Activated B cell treated with CpG ODN at 0.5 μM for 24 hours (primary cell): ENCODE measurements at regions not wholly inside any gene's neighbourhood (a gene's known extent, or its start where the extent isn't known, plus 50 kb on each side); places are given as distances from the start of the nearest gene placed in this dataset.

ENCODE experiments used
- ATAC-seq: fragments of 200-7000 bp; cut with Tn5 transposase; one replicate; pipeline ENCODE4 v1.10.0; 2021; ENCODE audit warnings: low read depth, mild to moderate bottlenecking, moderate library complexity
- CTCF ChIA-PET: fragments of 350-600 bp; sonication (Branson Sonifier 250); formaldehyde crosslinking; loops from one replicate; lab custom pipeline; 2021; ENCODE audit warnings: antibody characterized with exemption; lab: Charles Lee
- POLR2A ChIA-PET: fragments of 350-600 bp; sonication (Branson Sonifier 250); formaldehyde crosslinking; loops from one replicate; lab custom pipeline; 2021; ENCODE audit warnings: antibody characterized with exemption; lab: Charles Lee
- DNase-seq: peaks from one replicate; pipeline ENCODE4 v3.0.0; 2022
- H3K27ac Mint-ChIP-seq: one replicate; pipeline ENCODE4 v1.8.0; 2020; ENCODE audit warnings: mixed read lengths
- H3K27me3 Mint-ChIP-seq: one replicate; pipeline ENCODE4 v1.8.0; 2021; ENCODE audit warnings: mixed read lengths
- H3K36me3 Mint-ChIP-seq: one replicate; pipeline ENCODE4 v1.8.0; 2021; ENCODE audit warnings: low read depth, mixed read lengths
- H3K4me1 Mint-ChIP-seq: one replicate; pipeline ENCODE4 v1.8.0; 2021; ENCODE audit warnings: mixed read lengths
- H3K4me3 Mint-ChIP-seq: one replicate; pipeline ENCODE4 v1.8.0; 2020; ENCODE audit warnings: mild to moderate bottlenecking, mixed read lengths
- H3K9me3 Mint-ChIP-seq: one replicate; pipeline ENCODE4 v1.8.0; 2020; ENCODE audit warnings: mixed read lengths
- intact Hi-C: fragments of 100-400 bp; cut with micrococcal nuclease; formaldehyde crosslinking; loops from one replicate; pipeline ENCODE4 v1.15.1; 2024
- TF ChIP-seq, protein P1 (sequence below): fragments of 200-600 bp; IDR thresholded peaks from one replicate; pipeline ENCODE4 v1.8.0; 2022; ENCODE audit warnings: antibody characterized with exemption, mild to moderate bottlenecking

DNA sequence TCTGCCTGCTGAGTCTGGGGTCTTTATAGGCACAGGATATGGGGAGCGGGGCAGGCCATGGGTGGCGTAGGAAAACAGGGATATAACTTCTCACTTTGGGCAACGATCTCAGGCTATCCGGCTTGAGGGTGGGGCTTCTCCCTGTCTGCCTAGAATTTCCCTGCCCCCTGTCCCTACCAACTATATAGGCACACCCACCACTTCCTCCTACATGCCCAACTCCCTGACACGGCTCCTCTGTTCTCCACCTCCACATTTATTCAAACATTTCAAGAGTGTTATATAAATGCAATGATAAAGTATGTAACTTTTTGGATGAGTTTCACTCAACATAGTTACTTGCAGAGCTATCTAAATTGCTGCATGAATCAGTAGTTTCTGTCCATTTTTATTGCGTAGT, 363.2 kb upstream of the RORB start:
- POLR2A ChIA-PET, result no interaction called here
- H3K4me3 Mint-ChIP-seq, result no peak overlapping the region
- H3K27ac Mint-ChIP-seq, result no peak overlapping the region
- CTCF ChIA-PET, result no interaction called here
- DNase-seq (no peak), ATAC-seq (no peak)
- H3K36me3 Mint-ChIP-seq, result no peaks in the 10 kb centered on the region
- TF ChIP-seq, protein P1, sequence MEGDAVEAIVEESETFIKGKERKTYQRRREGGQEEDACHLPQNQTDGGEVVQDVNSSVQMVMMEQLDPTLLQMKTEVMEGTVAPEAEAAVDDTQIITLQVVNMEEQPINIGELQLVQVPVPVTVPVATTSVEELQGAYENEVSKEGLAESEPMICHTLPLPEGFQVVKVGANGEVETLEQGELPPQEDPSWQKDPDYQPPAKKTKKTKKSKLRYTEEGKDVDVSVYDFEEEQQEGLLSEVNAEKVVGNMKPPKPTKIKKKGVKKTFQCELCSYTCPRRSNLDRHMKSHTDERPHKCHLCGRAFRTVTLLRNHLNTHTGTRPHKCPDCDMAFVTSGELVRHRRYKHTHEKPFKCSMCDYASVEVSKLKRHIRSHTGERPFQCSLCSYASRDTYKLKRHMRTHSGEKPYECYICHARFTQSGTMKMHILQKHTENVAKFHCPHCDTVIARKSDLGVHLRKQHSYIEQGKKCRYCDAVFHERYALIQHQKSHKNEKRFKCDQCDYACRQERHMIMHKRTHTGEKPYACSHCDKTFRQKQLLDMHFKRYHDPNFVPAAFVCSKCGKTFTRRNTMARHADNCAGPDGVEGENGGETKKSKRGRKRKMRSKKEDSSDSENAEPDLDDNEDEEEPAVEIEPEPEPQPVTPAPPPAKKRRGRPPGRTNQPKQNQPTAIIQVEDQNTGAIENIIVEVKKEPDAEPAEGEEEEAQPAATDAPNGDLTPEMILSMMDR, result no peak
- no peaks in the 10 kb centered on the region for H3K27me3 Mint-ChIP-seq
- intact Hi-C loops, result no loop called here
- no peaks in the 10 kb centered on the region for H3K9me3 Mint-ChIP-seq
- no peaks in the 10 kb centered on the region for H3K4me1 Mint-ChIP-seq

DNA sequence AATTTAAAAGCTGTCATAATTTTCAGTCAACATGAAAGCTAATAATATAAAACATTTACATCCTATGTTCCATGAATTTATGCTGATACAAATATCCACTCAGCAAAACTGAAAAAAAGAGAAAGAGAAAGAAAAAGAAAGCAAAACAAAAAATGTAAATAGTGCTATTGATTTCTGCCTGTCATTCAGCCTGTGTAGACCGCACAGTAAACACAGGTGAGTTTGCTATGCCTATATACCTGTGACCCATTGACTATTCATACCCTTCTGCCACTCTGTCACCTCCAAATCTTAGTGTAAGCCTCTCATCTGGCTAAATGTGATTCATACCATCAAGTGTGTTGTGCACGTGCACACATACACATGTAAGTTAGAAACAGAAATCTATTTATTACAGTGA, 359.0 kb upstream of the RORB start:
- Mint-ChIP-seq H3K27ac (no peak overlapping the region), H3K27me3 (no peaks in the 10 kb centered on the region), H3K9me3 (no peaks in the 10 kb centered on the region), H3K4me3 (no peak overlapping the region), H3K4me1 (no peaks in the 10 kb centered on the region), H3K36me3 (no peaks in the 10 kb centered on the region)
- CTCF ChIA-PET, result no interaction called here
- POLR2A ChIA-PET, result no interaction called here
- TF ChIP-seq, protein P1, result no peak
- intact Hi-C loops, result no loop called here
- ATAC-seq (no peak), DNase-seq (no peak)

DNA sequence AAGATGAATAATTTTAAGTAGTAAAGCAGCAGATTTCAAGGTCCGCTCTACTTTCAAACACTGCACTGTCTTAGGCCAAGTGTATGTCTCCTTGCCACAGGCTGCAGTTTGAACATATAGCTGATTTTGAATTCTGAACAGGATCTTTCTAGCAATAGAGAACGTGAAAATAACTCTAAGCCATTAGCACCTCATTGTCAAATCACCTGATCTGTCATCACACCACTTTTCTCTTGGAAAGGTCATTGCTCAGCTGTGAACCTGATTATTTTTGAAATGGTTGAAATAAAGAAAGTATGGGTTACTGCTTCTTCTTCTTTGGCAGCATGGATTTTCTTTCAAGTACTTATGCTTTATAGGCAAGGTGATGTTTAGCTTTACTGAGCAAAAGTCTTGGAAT, 357.0 kb upstream of the RORB start:
- no peaks in the 10 kb centered on the region for H3K4me1 Mint-ChIP-seq
- H3K27ac Mint-ChIP-seq, result no peak overlapping the region
- intact Hi-C loops, result no loop called here
- CTCF ChIA-PET, result no interaction called here
- TF ChIP-seq, protein P1, result no peak
- ATAC-seq, result no peak
- POLR2A ChIA-PET, result no interaction called here
- H3K9me3 Mint-ChIP-seq, result no peaks in the 10 kb centered on the region
- no peak for DNase-seq
- no peaks in the 10 kb centered on the region for H3K36me3 Mint-ChIP-seq
- H3K27me3 Mint-ChIP-seq, result no peaks in the 10 kb centered on the region
- no peak overlapping the region for H3K4me3 Mint-ChIP-seq

DNA sequence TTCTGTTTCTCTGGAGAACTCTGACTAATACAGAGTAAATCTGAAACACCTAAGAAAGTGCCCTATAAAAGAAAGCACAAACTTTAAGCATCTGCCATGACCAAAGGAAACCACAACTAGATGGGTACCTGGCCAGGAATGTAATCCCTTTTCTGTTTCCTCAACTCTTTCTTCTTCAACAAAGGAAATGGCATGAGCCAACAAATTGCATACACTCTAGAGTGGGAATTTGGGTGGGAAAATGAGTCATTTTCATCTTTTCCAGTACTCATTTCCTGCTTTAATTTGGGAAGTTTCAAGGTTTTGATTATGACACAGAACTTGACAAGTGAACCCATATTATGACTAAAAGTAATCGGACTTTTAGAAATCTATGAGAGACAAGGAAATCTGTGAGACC, 349.2 kb upstream of the RORB start:
- no peaks in the 10 kb centered on the region for H3K4me1 Mint-ChIP-seq
- ATAC-seq (no peak), DNase-seq (no peak)
- H3K9me3 Mint-ChIP-seq, result peaks cover 2% of the 10 kb centered on the region
- no peaks in the 10 kb centered on the region for H3K36me3 Mint-ChIP-seq
- H3K27me3 Mint-ChIP-seq, result no peaks in the 10 kb centered on the region
- intact Hi-C loops, result no loop called here
- TF ChIP-seq, protein P1, result no peak
- POLR2A ChIA-PET, result no interaction called here
- no peak overlapping the region for H3K27ac Mint-ChIP-seq
- CTCF ChIA-PET, result no interaction called here
- H3K4me3 Mint-ChIP-seq, result no peak overlapping the region

DNA sequence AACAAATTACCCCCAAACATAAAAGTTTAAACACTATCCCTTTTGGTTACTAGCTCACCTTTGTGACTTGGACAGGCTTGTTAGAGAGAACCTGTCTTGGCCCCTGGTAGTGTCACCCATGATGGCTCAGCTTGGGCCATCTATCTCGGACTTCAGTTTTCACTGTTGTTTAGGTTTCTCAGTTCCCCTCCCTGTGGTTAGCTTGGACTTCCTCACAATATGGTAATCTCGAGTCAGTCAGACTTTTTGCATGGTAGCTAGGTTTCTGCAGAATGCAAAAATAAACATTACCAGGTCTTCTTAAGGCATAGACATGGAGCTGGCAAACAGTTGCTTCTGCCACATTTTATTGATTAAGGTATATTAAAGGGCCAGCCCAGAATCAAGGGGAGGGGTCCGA, 324.3 kb upstream of the RORB start:
- TF ChIP-seq, protein P1, result no peak
- peaks cover 7% of the 10 kb centered on the region for H3K9me3 Mint-ChIP-seq
- H3K36me3 Mint-ChIP-seq, result no peaks in the 10 kb centered on the region
- no peak for ATAC-seq
- POLR2A ChIA-PET, result no interaction called here
- CTCF ChIA-PET, result no interaction called here
- H3K4me3 Mint-ChIP-seq, result no peak overlapping the region
- peaks cover 6% of the 10 kb centered on the region for H3K4me1 Mint-ChIP-seq
- intact Hi-C loops, result no loop called here
- no peak for DNase-seq
- no peak overlapping the region for H3K27ac Mint-ChIP-seq
- no peaks in the 10 kb centered on the region for H3K27me3 Mint-ChIP-seq
